Urothelium cell line (cell line): ENCODE measurements at regions not wholly inside any gene's neighbourhood (a gene's known extent, or its start where the extent isn't known, plus 50 kb on each side); places are given as distances from the start of the nearest gene placed in this dataset.
A peak's percentile ranks its signal among the peaks of the same experiment; 100 is the strongest.
"Not testable (repeated sequence)": the region's sequence is repeated elsewhere in the genome, so short reads cannot be mapped to it uniquely, and the experiment has no call there.

ENCODE experiments used
- DNase-seq: peaks from one replicate; pipeline ENCODE4 v3.0.0; 2011; ENCODE audit warnings: low spot score, mixed read lengths
- FAIRE-seq: peaks from 2 replicates; lab custom pipeline; 2011; peaks lifted over from hg19 to GRCh38; lab: Jason Lieb, UNC

GRCh38 chr3:168802766-168803165 is 707.0 kb upstream of the GOLIM4 start:
- FAIRE-seq (no peak), DNase-seq (no peak)

- FAIRE-seq, result no peak
- DNase-seq, result peak; percentile 13
Observed at GRCh38 chr3:168801794-168802193, 706.1 kb upstream of the GOLIM4 start.

DNA sequence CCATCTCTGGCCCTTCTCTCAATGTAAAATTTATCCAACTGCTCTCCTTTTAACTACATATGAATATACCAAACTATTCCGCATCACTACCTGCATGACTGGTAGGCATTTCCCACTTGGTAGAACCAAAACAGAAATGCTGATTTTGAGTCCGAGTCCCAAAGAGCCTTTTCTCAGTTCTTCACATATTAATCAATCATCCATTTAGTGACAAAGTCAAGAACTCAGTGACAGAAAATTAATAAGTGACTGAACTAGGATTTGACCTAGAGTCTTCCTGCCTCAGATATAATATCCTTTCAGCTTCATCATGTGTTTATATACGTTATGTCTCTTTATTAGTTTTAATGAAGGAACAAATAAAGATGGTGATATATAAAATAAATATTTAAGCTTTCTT is 700.6 kb upstream of the GOLIM4 start:
- FAIRE-seq, result no peak

GRCh38 chr3:168794427-168794826 is 698.7 kb upstream of the GOLIM4 start:
- FAIRE-seq, result no peak
- no peak for DNase-seq

More for the DNA sequence above, 700.6 kb upstream of the GOLIM4 start:
- DNase-seq, result no peak

DNA sequence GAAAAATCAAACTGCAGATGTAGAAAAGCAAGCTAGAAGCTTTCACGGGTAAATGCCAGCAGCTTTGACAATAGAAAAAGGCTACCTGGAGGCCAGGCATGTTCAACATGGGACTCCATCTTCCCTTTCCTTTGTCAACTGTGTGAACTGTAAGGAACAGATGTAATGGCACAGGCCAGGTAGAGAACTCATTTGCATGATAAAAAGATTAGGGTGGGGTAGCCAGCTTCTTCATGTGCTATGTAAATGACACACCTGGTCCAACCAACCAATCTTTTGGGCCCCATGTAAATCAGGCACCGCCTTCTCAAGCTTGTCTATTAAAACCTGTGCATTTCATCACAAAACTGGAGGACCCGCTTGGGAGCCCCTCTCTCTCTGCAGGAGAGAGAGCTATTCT is 686.5 kb upstream of the GOLIM4 start:
- no peak for DNase-seq
- FAIRE-seq, result no peak

GRCh38 chr3:168779970-168780645 is 684.4 kb upstream of the GOLIM4 start:
- not testable (repeated sequence) for FAIRE-seq, DNase-seq

DNA sequence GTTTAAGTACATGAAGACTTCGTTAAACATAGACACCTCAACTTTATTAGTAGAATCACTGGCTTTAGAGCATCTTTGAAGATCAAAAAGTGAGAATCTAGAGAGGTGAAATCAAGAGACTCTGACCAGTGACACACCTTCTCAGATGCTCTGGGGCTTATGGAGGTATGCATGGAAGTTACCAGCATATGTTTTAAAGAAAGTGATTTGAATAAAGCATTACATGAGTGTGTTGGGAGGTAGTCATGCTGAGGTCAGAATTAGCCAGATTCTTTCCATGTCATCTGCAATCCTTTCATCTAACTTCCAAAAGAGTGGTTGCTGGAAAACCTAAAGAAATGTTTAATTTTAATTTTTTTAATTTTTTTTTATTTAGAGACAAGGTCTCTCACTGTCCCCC is 658.0 kb upstream of the GOLIM4 start:
- FAIRE-seq (no peak), DNase-seq (no peak)

- DNase-seq (no peak), FAIRE-seq (no peak)
Observed at GRCh38 chr3:168752339-168752738, 656.6 kb upstream of the GOLIM4 start.

DNA sequence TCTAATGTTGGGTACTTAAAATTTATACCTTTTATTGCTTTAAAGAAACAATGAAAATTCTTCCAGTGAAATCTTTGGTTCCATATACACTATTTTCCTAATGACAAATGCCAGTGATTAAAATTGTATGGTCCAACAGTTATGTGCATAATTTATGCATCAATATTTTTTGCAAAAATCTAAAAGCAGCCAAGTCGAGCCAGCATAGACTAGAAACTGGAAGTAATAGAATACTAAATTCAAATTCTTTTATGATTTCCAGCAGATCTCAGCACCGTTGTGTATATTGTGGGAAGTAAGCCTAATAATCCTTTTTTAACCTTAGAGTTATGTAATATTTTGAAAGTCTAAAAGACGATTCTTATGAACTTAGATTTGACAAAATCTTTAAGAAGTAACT is 652.0 kb upstream of the GOLIM4 start:
- DNase-seq (no peak), FAIRE-seq (no peak)

- no peak for DNase-seq
- FAIRE-seq, result no peak
Observed at GRCh38 chr3:168738527-168739325, 643.0 kb upstream of the GOLIM4 start.

- no peak for DNase-seq
- FAIRE-seq, result no peak
Observed at GRCh38 chr3:168736202-168736601, 640.5 kb upstream of the GOLIM4 start.

DNA sequence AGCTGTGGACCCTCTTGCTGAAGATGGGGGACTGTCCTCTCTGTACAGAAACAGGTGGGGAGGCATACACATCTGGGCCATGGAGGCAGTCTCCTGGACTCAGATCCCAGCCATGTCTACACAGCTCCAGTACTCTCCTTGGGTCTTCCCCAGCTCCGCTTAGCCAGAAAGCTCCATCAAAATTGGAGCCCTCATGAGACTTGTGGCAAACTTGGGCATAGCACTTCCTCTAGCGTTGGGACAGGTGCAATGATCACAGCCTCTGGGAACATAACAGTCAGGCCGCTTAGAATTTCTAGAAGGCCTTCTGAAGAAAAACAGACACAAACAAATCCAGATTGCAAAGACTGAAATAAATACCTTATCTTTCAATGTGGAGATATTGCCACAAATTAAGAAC is 634.3 kb upstream of the GOLIM4 start:
- DNase-seq (no peak), FAIRE-seq (no peak)

DNA sequence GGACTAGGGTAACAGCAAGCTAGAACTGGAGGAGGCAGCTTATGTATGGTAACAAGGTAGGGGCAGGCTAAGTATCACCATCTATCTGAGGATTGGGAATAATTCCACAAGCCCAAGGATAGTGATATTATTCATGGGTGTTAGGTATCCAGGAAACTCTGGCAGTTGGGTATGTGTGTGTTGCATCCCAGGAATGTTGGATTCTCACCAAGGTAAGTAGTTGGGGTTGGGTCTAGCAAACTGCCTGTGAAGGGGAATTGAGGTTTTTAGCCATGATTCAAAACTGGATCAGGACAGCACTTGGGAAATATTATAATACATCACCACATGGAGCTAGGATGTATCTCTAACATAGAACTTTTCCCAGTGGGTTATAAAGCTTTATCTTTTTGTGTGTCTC is 626.4 kb upstream of the GOLIM4 start:
- no peak for DNase-seq

GRCh38 chr3:168714609-168715240 is 619.0 kb upstream of the GOLIM4 start:
- DNase-seq (no peak), FAIRE-seq (no peak)

More for the DNA sequence above, 626.4 kb upstream of the GOLIM4 start:
- no peak for FAIRE-seq

GRCh38 chr3:168709073-168709472 is 613.3 kb upstream of the GOLIM4 start:
- DNase-seq (no peak), FAIRE-seq (peak; percentile 5)

GRCh38 chr3:168707900-168708299 is 612.2 kb upstream of the GOLIM4 start:
- FAIRE-seq, result no peak
- no peak for DNase-seq

DNA sequence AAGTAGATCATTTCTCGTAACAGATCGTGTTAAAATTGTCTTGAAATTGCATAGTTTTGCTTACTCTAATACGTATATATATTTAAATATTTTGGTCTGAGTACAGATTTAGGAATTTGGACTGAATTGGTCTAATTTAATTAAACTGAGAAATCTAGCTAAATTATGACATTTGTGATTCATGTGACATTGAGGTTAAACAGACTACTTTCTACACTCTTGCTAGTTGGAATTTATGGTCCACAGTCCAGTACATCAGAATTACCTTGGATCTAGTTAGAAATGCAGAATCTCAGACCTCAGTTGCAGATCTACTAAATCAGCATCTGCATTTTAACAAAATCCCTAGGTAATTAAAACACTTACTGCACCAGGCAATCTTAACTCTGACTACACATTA is 609.7 kb upstream of the GOLIM4 start:
- no peak for DNase-seq
- no peak for FAIRE-seq

- DNase-seq (no peak), FAIRE-seq (no peak)
Observed at GRCh38 chr3:168696051-168696450, 600.3 kb upstream of the GOLIM4 start.

GRCh38 chr3:168693870-168694269 is 598.1 kb upstream of the GOLIM4 start:
- DNase-seq (no peak), FAIRE-seq (no peak)

- no peak for FAIRE-seq
- DNase-seq, result no peak
Observed at GRCh38 chr3:168688267-168688666, 592.5 kb upstream of the GOLIM4 start.

- DNase-seq, result no peak
- no peak for FAIRE-seq
Observed at GRCh38 chr3:168684519-168684918, 588.8 kb upstream of the GOLIM4 start.

DNA sequence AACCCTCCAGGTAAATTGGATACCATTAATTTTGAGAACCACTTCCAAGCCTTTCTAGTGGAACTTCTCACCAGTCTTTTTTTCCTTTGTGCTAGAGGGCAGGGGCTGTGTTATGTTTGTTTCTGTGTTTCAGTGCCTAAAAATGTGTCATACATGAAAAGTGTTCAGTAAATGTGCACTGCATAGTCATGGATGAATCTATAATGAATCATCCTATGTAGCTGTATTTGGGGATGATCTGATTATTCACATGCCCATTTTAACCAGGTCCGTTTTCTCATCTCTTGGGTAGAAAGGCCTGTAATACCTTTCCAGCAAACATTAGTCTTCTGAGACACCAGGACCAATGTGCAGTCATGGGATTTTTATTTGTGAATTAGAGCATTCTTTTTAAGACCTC is 583.0 kb upstream of the GOLIM4 start:
- FAIRE-seq, result no peak
- no peak for DNase-seq
